ENCODE measurements at regions not wholly inside any gene's neighbourhood (a gene's known extent, or its start where the extent isn't known, plus 50 kb on each side); places are given as distances from the start of the nearest gene placed in this dataset.

DNA sequence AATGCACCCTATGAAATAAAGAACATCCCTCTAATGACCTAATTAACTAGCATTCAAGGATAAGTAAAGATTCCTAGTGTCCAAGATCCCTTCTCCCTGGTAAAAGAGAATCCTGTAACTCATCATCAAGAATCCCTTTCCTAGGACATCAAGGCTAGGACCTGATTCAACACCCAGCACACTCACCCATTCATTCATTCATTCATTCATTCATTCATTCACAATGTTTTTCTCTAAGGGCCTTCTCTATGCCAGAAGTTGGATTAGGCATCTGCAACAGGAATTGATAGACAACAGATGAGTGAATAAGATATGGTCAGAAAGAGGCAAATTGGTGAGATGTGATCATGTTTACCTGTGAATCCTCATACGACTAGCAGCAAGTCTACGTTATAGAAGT lies 126.8 kb downstream of the OSR1 start:
- no peak for DNase-seq
- H3K27ac Mint-ChIP-seq (ENCODE audit: unreplicated experiment) = no peak overlapping the region
- H3K27me3 Mint-ChIP-seq (ENCODE audit: unreplicated experiment) = no peaks in the 10 kb centered on the region
- TF ChIP-seq, protein P1, sequence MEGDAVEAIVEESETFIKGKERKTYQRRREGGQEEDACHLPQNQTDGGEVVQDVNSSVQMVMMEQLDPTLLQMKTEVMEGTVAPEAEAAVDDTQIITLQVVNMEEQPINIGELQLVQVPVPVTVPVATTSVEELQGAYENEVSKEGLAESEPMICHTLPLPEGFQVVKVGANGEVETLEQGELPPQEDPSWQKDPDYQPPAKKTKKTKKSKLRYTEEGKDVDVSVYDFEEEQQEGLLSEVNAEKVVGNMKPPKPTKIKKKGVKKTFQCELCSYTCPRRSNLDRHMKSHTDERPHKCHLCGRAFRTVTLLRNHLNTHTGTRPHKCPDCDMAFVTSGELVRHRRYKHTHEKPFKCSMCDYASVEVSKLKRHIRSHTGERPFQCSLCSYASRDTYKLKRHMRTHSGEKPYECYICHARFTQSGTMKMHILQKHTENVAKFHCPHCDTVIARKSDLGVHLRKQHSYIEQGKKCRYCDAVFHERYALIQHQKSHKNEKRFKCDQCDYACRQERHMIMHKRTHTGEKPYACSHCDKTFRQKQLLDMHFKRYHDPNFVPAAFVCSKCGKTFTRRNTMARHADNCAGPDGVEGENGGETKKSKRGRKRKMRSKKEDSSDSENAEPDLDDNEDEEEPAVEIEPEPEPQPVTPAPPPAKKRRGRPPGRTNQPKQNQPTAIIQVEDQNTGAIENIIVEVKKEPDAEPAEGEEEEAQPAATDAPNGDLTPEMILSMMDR (IDR thresholded peaks at IDR 0.05; ENCODE audit: unreplicated experiment) = no peak
- no peaks in the 10 kb centered on the region for H3K4me1 Mint-ChIP-seq (ENCODE audit: low read depth, unreplicated experiment)
- intact Hi-C loops (cut with micrococcal nuclease; ENCODE audit: unreplicated experiment) = no loop called here
- no peaks in the 10 kb centered on the region for H3K36me3 Mint-ChIP-seq (ENCODE audit: insufficient read depth, unreplicated experiment)
- BruUV-seq (replicated peaks) = no TSS peak
- H3K4me3 Mint-ChIP-seq (ENCODE audit: low read depth, unreplicated experiment) = no peak overlapping the region
- no peaks in the 10 kb centered on the region for H3K9me3 Mint-ChIP-seq (ENCODE audit: low read depth, unreplicated experiment)
- CTCF ChIA-PET = no interaction called here

- H3K36me3 Mint-ChIP-seq (ENCODE audit: insufficient read depth, unreplicated experiment) = no peaks in the 10 kb centered on the region
- no peak overlapping the region for H3K4me3 Mint-ChIP-seq (ENCODE audit: low read depth, unreplicated experiment)
- BruUV-seq (replicated peaks) = no TSS peak
- CTCF ChIA-PET = interaction anchor here (0.6 kb wide), 1 partner anchor 346 kb away, joined by 4 read pairs; no protein-coding TSS in a partner anchor
- H3K4me1 Mint-ChIP-seq (ENCODE audit: low read depth, unreplicated experiment) = no peaks in the 10 kb centered on the region
- TF ChIP-seq, protein P1 (IDR thresholded peaks at IDR 0.05; ENCODE audit: unreplicated experiment) = no peak
- no peak for DNase-seq
- H3K9me3 Mint-ChIP-seq (ENCODE audit: low read depth, unreplicated experiment) = no peaks in the 10 kb centered on the region
- no peaks in the 10 kb centered on the region for H3K27me3 Mint-ChIP-seq (ENCODE audit: unreplicated experiment)
- intact Hi-C loops (cut with micrococcal nuclease; ENCODE audit: unreplicated experiment) = no loop called here
- H3K27ac Mint-ChIP-seq (ENCODE audit: unreplicated experiment) = no peak overlapping the region
Observed at GRCh38 chr2:19230626-19231025, 127.8 kb downstream of the OSR1 start.

- no peaks in the 10 kb centered on the region for H3K4me1 Mint-ChIP-seq (ENCODE audit: low read depth, unreplicated experiment)
- CTCF ChIA-PET = no interaction called here
- no peaks in the 10 kb centered on the region for H3K9me3 Mint-ChIP-seq (ENCODE audit: low read depth, unreplicated experiment)
- H3K36me3 Mint-ChIP-seq (ENCODE audit: insufficient read depth, unreplicated experiment) = no peaks in the 10 kb centered on the region
- BruUV-seq (replicated peaks) = no TSS peak
- no peak for DNase-seq
- H3K4me3 Mint-ChIP-seq (ENCODE audit: low read depth, unreplicated experiment) = no peak overlapping the region
- no peak overlapping the region for H3K27ac Mint-ChIP-seq (ENCODE audit: unreplicated experiment)
- no peaks in the 10 kb centered on the region for H3K27me3 Mint-ChIP-seq (ENCODE audit: unreplicated experiment)
- TF ChIP-seq, protein P1 (IDR thresholded peaks at IDR 0.05; ENCODE audit: unreplicated experiment) = no peak
- intact Hi-C loops (cut with micrococcal nuclease; ENCODE audit: unreplicated experiment) = no loop called here
Observed at GRCh38 chr2:19228715-19229114, 129.7 kb downstream of the OSR1 start.

DNA sequence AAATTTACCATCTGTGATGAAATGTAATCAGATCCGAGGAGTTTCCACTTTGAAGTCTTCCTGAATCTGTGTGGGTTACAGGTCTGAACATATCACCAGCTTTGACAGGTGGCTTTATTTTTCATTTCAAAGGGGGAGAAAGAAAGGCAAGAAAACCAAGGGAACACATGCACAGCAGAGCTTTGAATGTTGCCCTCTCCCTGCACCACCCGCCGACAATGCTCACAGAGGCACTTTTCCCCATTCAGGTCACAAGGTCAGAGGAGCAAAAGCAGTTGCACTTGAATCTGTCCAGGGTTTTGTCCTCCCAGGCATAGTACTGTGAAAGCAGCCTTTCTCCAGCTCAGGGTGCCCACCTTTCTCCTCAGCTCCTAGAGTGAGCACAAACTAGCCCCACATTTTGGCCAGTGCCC lies 130.2 kb downstream of the OSR1 start:
- Mint-ChIP-seq H3K27ac (ENCODE audit: unreplicated experiment) (no peak overlapping the region), H3K4me1 (ENCODE audit: low read depth, unreplicated experiment) (no peaks in the 10 kb centered on the region), H3K4me3 (ENCODE audit: low read depth, unreplicated experiment) (no peak overlapping the region), H3K27me3 (ENCODE audit: unreplicated experiment) (no peaks in the 10 kb centered on the region), H3K9me3 (ENCODE audit: low read depth, unreplicated experiment) (no peaks in the 10 kb centered on the region), H3K36me3 (ENCODE audit: insufficient read depth, unreplicated experiment) (no peaks in the 10 kb centered on the region)
- CTCF ChIA-PET = no interaction called here
- TF ChIP-seq, protein P1 (IDR thresholded peaks at IDR 0.05; ENCODE audit: unreplicated experiment) = no peak
- no peak for DNase-seq
- intact Hi-C loops (cut with micrococcal nuclease; ENCODE audit: unreplicated experiment) = no loop called here
- no TSS peak for BruUV-seq (replicated peaks)

Data from Calu3 (cell line).